ENCODE measurements at regions not wholly inside any gene's neighbourhood (a gene's known extent, or its start where the extent isn't known, plus 50 kb on each side); places are given as distances from the start of the nearest gene placed in this dataset.

GRCh38 chr22:48397531-48398180, 1430.0 kb downstream of the BRD1 start:
- no peak for TF ChIP-seq LCORL (IDR thresholded peaks at IDR 0.05)
- no peak for TF ChIP-seq LCORL (CRISPR knock-in tag; IDR thresholded peaks at IDR 0.05)
- no peak for TF ChIP-seq EZH2 (conservative IDR thresholded peaks at IDR 0.05; ENCODE audit: low read depth, low read length)
- no peak for TF ChIP-seq JUNB (CRISPR knock-in tag; IDR thresholded peaks at IDR 0.05; ENCODE audit: borderline replicate concordance)
- TF ChIP-seq MXD1 (CRISPR knock-in tag; IDR thresholded peaks at IDR 0.05), result no peak
- TF ChIP-seq RELA (CRISPR knock-in tag; IDR thresholded peaks at IDR 0.05), result no peak

Measured in HepG2 (cell line).